PC-9 (cell line): ENCODE measurements at regions not wholly inside any gene's neighbourhood (a gene's known extent, or its start where the extent isn't known, plus 50 kb on each side); places are given as distances from the start of the nearest gene placed in this dataset.

ENCODE experiments used
- EZH2 ChIP-seq: fragments of 200-600 bp; sonication (generic); IDR thresholded peaks from 2 replicates; pipeline ENCODE4 v1.8.0; 2017; ENCODE audit warnings: antibody characterized with exemption, low read depth
- TF ChIP-seq, protein P1 (sequence below): fragments of 200-600 bp; sonication (generic); conservative IDR thresholded peaks from 2 replicates; pipeline ENCODE4 v1.6.1; 2017; ENCODE audit warnings: mixed run types, antibody characterized with exemption, mild to moderate bottlenecking, moderate library complexity

DNA sequence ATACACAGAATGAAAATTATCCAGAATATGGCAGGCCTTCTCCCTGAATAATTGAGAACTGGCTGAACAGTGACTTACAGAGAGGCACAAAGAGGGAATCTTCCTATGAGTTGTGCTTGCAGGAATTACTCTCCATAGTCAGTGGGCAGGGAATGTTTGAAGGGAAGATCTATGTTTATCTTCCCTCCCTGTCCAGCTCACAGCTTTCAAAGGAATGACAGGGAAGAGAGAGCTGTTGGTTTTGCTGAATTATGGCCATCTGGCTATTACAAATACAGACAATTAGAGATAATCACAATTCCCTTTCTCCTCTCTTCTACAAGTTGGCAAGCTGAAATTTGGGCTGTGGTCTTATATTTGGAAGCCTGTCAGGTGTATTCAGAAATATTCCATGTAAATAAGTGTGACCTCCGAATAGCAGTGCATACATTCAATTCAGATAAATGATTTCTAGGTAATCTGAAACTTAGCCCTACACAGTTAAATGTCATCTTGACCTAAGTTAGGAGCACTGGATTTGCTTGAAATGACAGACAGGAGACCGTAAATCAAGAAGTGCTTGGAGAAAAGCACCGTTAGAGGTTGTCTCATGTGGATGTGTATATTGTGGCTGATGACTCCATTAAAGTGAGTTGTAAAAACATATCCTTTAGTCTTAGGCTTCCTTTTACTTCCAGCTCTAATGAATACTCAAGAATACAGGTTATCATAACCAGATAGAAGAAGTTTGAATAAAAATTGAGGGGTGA lies 136.8 kb downstream of the C4orf33 start:
- TF ChIP-seq, protein P1, sequence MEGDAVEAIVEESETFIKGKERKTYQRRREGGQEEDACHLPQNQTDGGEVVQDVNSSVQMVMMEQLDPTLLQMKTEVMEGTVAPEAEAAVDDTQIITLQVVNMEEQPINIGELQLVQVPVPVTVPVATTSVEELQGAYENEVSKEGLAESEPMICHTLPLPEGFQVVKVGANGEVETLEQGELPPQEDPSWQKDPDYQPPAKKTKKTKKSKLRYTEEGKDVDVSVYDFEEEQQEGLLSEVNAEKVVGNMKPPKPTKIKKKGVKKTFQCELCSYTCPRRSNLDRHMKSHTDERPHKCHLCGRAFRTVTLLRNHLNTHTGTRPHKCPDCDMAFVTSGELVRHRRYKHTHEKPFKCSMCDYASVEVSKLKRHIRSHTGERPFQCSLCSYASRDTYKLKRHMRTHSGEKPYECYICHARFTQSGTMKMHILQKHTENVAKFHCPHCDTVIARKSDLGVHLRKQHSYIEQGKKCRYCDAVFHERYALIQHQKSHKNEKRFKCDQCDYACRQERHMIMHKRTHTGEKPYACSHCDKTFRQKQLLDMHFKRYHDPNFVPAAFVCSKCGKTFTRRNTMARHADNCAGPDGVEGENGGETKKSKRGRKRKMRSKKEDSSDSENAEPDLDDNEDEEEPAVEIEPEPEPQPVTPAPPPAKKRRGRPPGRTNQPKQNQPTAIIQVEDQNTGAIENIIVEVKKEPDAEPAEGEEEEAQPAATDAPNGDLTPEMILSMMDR: no peak
- TF ChIP-seq EZH2: no peak
